Esophagus squamous epithelium (tissue), 5 donors: ENCODE measurements at regions not wholly inside any gene's neighbourhood (a gene's known extent, or its start where the extent isn't known, plus 50 kb on each side); places are given as distances from the start of the nearest gene placed in this dataset.

ENCODE experiments used
- DNase-seq: peaks from one replicate; lab custom pipeline; 2025; lab: John Stamatoyannopoulos, UW
- H3K27ac ChIP-seq, 4 donors: fragments of 200-600 bp; sonication (generic); one replicate each; pipeline ENCODE4 v1.5.1; 2016 to 2019; ENCODE audit warnings: mild to moderate bottlenecking in 1 of 4
- H3K27me3 ChIP-seq, 4 donors: fragments of 200-600 bp; sonication (generic); 1 replicate in 3 of 4; 2 replicates in 1 of 4; pipeline versions ENCODE4 v1.5.1 to v1.6.0; 2017 to 2021; ENCODE audit warnings: antibody characterized with exemption in 1 of 4
- H3K36me3 ChIP-seq, 3 donors: fragments of 200-600 bp; sonication (generic); one replicate each; pipeline ENCODE4 v1.5.1; 2016 to 2019
- H3K4me1 ChIP-seq, 3 donors: fragments of 200-600 bp; sonication (generic); one replicate each; pipeline ENCODE4 v1.5.1; 2017 to 2019
- H3K4me3 ChIP-seq, 4 donors: fragments of 200-600 bp; sonication (generic); 1 replicate in 3 of 4; 2 replicates in 1 of 4; pipeline ENCODE4 v1.5.1; 2016 to 2019; ENCODE audit warnings: mild to moderate bottlenecking in 2 of 4, moderate library complexity in 1 of 4
- H3K9me3 ChIP-seq, 3 donors: fragments of 200-600 bp; sonication (generic); one replicate each; pipeline ENCODE4 v1.5.1; 2016 to 2019
- CTCF ChIP-seq, 6 experiments: fragments of 450-650 bp in 4 of 6; fragments of 200-600 bp in 2 of 6; sonication (generic) in 2 of 6; IDR thresholded peaks; one replicate each; pipeline ENCODE4 v1.5.1; 2016 to 2019; ENCODE audit warnings: antibody characterized with exemption in 6 of 6, mild to moderate bottlenecking in 4 of 6, moderate library complexity in 4 of 6
- POLR2A ChIP-seq, 4 donors: fragments of 450-650 bp; IDR thresholded peaks; one replicate each; pipeline ENCODE4 v1.6.1; 2017; ENCODE audit warnings: antibody characterized with exemption in 4 of 4, mild to moderate bottlenecking in 4 of 4, moderate library complexity in 3 of 4
- WGBS, 2 donors: methylation state at CpG; one replicate each; pipeline ENCODE4 v1.1.5; 2018; 5-methylcytosine and 5-hydroxymethylcytosine counted together
- intact Hi-C: fragments of 100-400 bp; cut with DNase I; formaldehyde crosslinking; loops from one replicate; pipeline ENCODE4 v1.15.0; 2022
- donor health status: DM: yes; HTN: yes; CAD: no.

- WGBS, 2 donors: 70 to 82% methylated on average over 15 to 21 of the region's 25 CpGs
- H3K27ac ChIP-seq: no peak overlapping the region
- no peak for DNase-seq
- no peaks in the 10 kb centered on the region for H3K27me3 ChIP-seq
- TF ChIP-seq CTCF (IDR thresholded peaks at IDR 0.05) (no peak), POLR2A (IDR thresholded peaks at IDR 0.05) (no peak)
- no peaks in the 10 kb centered on the region for H3K36me3 ChIP-seq
- no peaks in the 10 kb centered on the region for H3K4me1 ChIP-seq
- no peak overlapping the region for H3K4me3 ChIP-seq
- intact Hi-C loops: no loop called here
- H3K9me3 ChIP-seq: no peaks in the 10 kb centered on the region
Measured at GRCh38 chr10:83222832-83223742, 916.2 kb upstream of the GHITM start.

GRCh38 chr10:83225781-83226180 lies 913.5 kb upstream of the GHITM start:
- no peak for DNase-seq
- no peaks in the 10 kb centered on the region for H3K36me3 ChIP-seq
- WGBS, 2 donors: 70 to 73% methylated on average over 4 of the region's 4 CpGs
- H3K27me3 ChIP-seq: no peaks in the 10 kb centered on the region
- no peak overlapping the region for H3K4me3 ChIP-seq
- no peak overlapping the region for H3K27ac ChIP-seq
- no peak for TF ChIP-seq CTCF (IDR thresholded peaks at IDR 0.05)
- no peak for TF ChIP-seq POLR2A (IDR thresholded peaks at IDR 0.05)
- intact Hi-C loops: no loop called here
- H3K4me1 ChIP-seq: no peaks in the 10 kb centered on the region
- no peaks in the 10 kb centered on the region for H3K9me3 ChIP-seq

- 79 to 82% methylated on average over 8 of the region's 8 CpGs for WGBS, 2 donors
- DNase-seq: no peak
- H3K27ac ChIP-seq: no peak overlapping the region
- H3K27me3 ChIP-seq: no peaks in the 10 kb centered on the region
- no peaks in the 10 kb centered on the region for H3K9me3 ChIP-seq
- no peak overlapping the region for H3K4me3 ChIP-seq
- no peaks in the 10 kb centered on the region for H3K4me1 ChIP-seq
- intact Hi-C loops: no loop called here
- TF ChIP-seq CTCF (IDR thresholded peaks at IDR 0.05) (no peak), POLR2A (IDR thresholded peaks at IDR 0.05) (no peak)
- no peaks in the 10 kb centered on the region for H3K36me3 ChIP-seq
Measured at GRCh38 chr10:83229991-83230390, 909.3 kb upstream of the GHITM start.

- no peak overlapping the region for H3K27ac ChIP-seq
- DNase-seq: no peak
- H3K36me3 ChIP-seq: no peaks in the 10 kb centered on the region
- intact Hi-C loops: no loop called here
- H3K27me3 ChIP-seq: no peaks in the 10 kb centered on the region
- TF ChIP-seq CTCF (IDR thresholded peaks at IDR 0.05): no peak
- TF ChIP-seq POLR2A (IDR thresholded peaks at IDR 0.05): no peak
- H3K9me3 ChIP-seq: no peaks in the 10 kb centered on the region
- H3K4me3 ChIP-seq: no peak overlapping the region
- no peaks in the 10 kb centered on the region for H3K4me1 ChIP-seq
- WGBS, 2 donors: 83 to 90% methylated on average over 1 of the region's 1 CpG
Measured at GRCh38 chr10:83233691-83234090, 905.6 kb upstream of the GHITM start.

- intact Hi-C loops: no loop called here
- 38 to 51% methylated on average over 4 of the region's 4 CpGs for whole genome bisulfite sequencing, 2 donors
- DNase-seq: no peak
- Histone ChIP-seq H3K36me3 (no peaks in the 10 kb centered on the region), H3K4me3 (no peak overlapping the region), H3K9me3 (peaks cover 0 to 2% (median 0%) of the 10 kb centered on the region in 3 donors), H3K27me3 (no peaks in the 10 kb centered on the region), H3K4me1 (no peaks in the 10 kb centered on the region), H3K27ac (no peak overlapping the region)
- TF ChIP-seq CTCF (IDR thresholded peaks at IDR 0.05) (no peak), POLR2A (IDR thresholded peaks at IDR 0.05) (no peak)
Measured at GRCh38 chr10:83248106-83248631, 891.1 kb upstream of the GHITM start.
